Suppressor macrophage (primary cell): ENCODE measurements at regions not wholly inside any gene's neighbourhood (a gene's known extent, or its start where the extent isn't known, plus 50 kb on each side); places are given as distances from the start of the nearest gene placed in this dataset.

Source experiments
- DNase-seq, 4 experiments: peaks; one replicate each; pipeline ENCODE4 v3.0.0-alpha.2; 2020 to 2022

GRCh38 chr18:27899893-27900292, 277.0 kb downstream of the CDH2 start:
- DNase-seq: no peak

- no peak for DNase-seq
Measured at GRCh38 chr18:27894746-27895145, 282.2 kb downstream of the CDH2 start.

- DNase-seq: no peak
Measured at GRCh38 chr18:27887711-27888495, 289.0 kb downstream of the CDH2 start.

- no peak for DNase-seq
Measured at GRCh38 chr18:27887287-27887686, 289.6 kb downstream of the CDH2 start.

GRCh38 chr18:27879540-27879939, 297.4 kb downstream of the CDH2 start:
- no peak for DNase-seq

- no peak for DNase-seq
Measured at GRCh38 chr18:27871726-27872125, 305.2 kb downstream of the CDH2 start.

- no peak for DNase-seq
Measured at GRCh38 chr18:27869735-27870134, 307.2 kb downstream of the CDH2 start.

- DNase-seq: no peak
Measured at GRCh38 chr18:27865431-27865830, 311.5 kb downstream of the CDH2 start.

- DNase-seq: no peak
Measured at GRCh38 chr18:27863780-27864430, 313.0 kb downstream of the CDH2 start.

GRCh38 chr18:27862041-27862682, 314.8 kb downstream of the CDH2 start:
- DNase-seq: no peak

- no peak for DNase-seq
Measured at GRCh38 chr18:27861539-27861938, 315.4 kb downstream of the CDH2 start.

GRCh38 chr18:27860701-27861107, 316.2 kb downstream of the CDH2 start:
- DNase-seq: no peak

- DNase-seq: no peak
Measured at GRCh38 chr18:27860011-27860410, 316.9 kb downstream of the CDH2 start.

GRCh38 chr18:27856820-27857219, 320.1 kb downstream of the CDH2 start:
- DNase-seq: no peak

- no peak for DNase-seq
Measured at GRCh38 chr18:27855486-27855885, 321.4 kb downstream of the CDH2 start.

GRCh38 chr18:27854631-27855030, 322.3 kb downstream of the CDH2 start:
- no peak for DNase-seq

GRCh38 chr18:27848336-27848735, 328.6 kb downstream of the CDH2 start:
- no peak for DNase-seq

- DNase-seq: no peak
Measured at GRCh38 chr18:27847412-27847811, 329.5 kb downstream of the CDH2 start.

GRCh38 chr18:27845897-27846296, 331.0 kb downstream of the CDH2 start:
- no peak for DNase-seq

GRCh38 chr18:27843783-27844777, 332.9 kb downstream of the CDH2 start:
- DNase-seq: no peak

GRCh38 chr18:27839141-27839540, 337.8 kb downstream of the CDH2 start:
- no peak for DNase-seq

- no peak for DNase-seq
Measured at GRCh38 chr18:27838225-27838624, 338.7 kb downstream of the CDH2 start.

- no peak for DNase-seq
Measured at GRCh38 chr18:27826101-27826500, 350.8 kb downstream of the CDH2 start.
